GM03348 (cell line): ENCODE measurements at regions not wholly inside any gene's neighbourhood (a gene's known extent, or its start where the extent isn't known, plus 50 kb on each side); places are given as distances from the start of the nearest gene placed in this dataset.

ENCODE experiments used
- DNase-seq: peaks from one replicate; pipeline ENCODE4 v3.0.0; 2012; ENCODE audit warnings: low spot score

DNA sequence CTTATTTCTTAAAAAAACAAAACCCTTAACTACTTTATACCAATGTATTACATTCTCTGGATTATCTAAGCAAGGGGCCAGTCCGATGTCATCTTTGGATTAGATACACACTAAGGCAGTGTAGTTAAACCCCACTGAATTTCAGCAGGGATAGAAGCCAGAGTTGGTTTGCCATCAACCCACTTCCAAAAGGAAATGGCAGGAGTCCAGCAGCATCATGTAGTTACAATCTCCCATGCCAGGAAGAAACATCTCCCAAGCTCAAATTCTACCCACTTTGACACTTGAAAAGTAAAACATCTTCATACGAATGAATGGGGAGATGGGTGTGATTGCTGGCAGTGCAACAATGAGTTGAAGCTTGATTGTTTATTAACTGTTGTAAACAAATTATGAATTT, 203.5 kb upstream of the PLXNC1 start:
- no peak for DNase-seq

- DNase-seq, result no peak
Measured at GRCh38 chr12:93946542-93947150, 201.7 kb upstream of the PLXNC1 start.

GRCh38 chr12:93947486-93947885, 200.9 kb upstream of the PLXNC1 start:
- DNase-seq, result no peak

DNA sequence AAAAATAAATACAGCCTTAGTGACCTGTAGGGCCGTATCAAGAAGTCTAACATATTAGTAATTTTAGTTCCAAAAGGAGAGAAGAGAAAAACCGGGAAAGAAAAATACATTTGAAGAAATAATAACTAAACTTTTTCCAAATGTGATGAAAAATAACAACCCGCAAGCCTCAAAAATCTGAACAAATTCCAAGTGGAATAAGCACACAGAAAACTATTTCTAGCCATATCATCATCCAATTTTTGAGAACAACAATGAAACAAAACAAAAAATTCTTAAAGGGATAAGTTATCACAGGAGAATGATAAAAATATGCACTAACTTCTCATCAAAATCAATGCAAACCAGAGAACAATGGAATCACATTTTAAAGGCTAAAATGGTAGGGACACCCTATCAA, 198.1 kb upstream of the PLXNC1 start:
- peak; percentile 29 for DNase-seq

GRCh38 chr12:93954166-93955112, 193.9 kb upstream of the PLXNC1 start:
- peak; percentile 59 for DNase-seq

DNA sequence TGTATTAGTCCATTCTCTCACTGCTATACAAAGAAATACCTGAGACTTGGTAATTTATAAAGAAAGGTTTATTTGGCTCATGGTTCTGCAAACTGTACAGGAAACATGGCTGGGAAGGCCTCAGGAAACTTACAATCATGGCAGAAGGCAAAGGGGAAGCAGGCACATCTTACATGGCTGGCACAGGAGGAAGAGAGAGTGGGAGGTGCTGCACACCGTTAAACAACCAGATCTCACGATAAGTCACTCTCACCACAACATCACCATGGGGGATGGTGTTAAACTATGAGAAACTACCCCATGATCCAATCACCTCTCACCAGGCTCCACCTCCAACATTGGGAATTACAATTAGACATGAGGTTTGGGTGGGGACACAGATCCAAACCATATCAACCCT, 191.8 kb upstream of the PLXNC1 start:
- no peak for DNase-seq

- DNase-seq, result no peak
Measured at GRCh38 chr12:93957168-93957567, 191.2 kb upstream of the PLXNC1 start.

DNA sequence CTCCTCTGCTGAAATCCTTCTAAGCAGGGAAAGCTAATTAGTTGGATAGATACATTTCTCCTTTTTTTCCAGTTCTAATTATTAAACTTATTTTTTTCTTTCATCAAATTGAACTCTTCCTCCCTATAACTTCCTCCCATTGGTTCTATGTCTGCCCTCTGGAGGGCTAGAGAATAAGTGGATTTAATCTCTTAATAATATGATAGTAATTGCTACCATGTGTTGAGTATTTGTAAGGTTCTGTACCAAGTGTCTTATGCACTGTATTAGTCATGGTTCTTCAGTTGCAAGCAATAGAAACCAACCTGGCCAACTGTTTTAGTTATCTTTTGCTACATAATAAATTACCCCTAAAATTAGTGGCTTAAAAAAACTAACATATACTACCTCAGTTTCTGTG, 190.5 kb upstream of the PLXNC1 start:
- DNase-seq, result peak; percentile 37

DNA sequence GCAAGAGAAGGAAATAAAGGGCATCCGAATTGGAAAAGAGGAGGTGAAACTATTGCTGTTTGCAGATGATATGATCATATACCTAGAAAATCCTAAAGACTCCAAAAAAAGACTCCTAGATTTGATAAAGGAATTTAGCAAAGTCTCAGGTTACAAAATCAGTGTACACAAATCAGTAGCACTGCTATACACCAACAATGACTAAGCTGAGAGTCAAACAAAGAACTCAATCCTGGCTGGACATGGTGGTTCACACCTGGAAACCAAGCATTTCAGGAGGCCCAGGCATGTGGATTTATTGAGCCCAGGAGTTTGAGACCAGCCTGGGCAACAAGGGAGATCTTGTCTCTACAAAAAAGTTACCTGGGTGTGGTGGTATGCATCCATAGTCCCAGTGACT, 188.7 kb upstream of the PLXNC1 start:
- DNase-seq, result no peak

- DNase-seq, result no peak
Measured at GRCh38 chr12:93960521-93960920, 187.9 kb upstream of the PLXNC1 start.

GRCh38 chr12:93962336-93962735, 186.0 kb upstream of the PLXNC1 start:
- DNase-seq, result no peak

- DNase-seq, result no peak
Measured at GRCh38 chr12:93964936-93965335, 183.4 kb upstream of the PLXNC1 start.

DNA sequence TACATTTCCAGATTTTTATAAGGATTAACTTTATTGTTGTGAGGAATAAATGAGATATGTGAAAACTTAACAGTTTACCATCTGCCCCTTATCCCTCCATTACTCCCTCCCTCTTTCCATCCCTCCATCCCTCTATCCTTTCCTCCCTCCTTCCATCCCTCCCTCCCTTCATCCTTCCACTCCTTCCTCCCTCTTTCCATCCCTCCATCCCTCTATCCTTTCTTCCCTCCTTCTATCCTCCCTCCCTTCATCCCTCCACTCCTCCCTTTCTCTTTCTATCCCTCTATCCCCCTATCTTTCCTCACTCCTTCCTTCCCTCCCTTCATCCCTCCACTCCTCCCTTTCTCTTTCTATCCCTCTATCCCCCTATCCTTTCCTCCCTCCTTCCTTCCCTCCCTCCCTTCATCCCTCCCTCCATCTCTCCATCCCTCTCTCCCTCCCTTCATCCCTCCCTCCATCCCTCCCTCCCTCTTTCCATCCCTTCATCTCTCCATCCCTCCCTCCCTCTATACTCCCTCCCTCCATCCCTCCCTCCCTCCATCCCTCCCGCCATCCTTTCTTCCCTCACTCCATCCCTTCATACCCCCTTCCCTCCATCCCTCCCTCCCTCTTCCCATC, 181.8 kb upstream of the PLXNC1 start:
- no peak for DNase-seq

- DNase-seq, result no peak
Measured at GRCh38 chr12:93967454-93967853, 180.9 kb upstream of the PLXNC1 start.

DNA sequence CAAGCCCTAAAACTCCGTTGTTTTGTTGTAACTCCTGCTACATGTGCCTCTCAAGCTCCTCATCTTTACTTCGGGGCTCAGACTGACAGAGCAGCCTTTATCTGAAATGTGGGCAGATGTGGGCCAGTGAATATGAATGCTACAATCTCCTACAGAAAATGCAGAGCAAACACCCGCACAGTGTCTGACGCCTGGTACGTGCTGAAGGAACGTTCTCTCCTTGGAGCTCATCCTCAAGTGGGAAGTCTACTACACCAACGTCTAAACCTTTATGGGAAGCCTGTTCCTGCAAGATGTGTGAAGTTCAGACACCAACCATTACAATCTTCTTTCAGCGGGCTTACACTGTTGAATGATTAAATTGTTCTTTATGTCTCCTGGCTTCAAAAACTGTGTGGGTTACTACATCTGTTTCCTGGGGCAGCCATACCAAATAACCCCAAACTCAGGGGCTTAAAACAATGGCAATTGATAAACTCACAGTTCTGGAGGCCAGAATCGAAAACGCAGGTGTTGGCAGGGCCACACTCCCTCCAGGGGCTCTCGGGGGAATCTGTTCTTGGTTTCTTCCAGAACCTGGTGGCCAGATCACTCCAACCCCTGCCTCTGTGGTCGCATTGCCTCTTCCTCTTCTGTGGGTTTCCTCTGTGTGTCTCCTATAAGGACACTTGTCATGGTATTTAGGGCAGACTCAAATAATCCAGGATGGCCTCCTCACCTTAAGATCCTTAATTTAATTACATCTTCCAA, 179.7 kb upstream of the PLXNC1 start:
- no peak for DNase-seq

DNA sequence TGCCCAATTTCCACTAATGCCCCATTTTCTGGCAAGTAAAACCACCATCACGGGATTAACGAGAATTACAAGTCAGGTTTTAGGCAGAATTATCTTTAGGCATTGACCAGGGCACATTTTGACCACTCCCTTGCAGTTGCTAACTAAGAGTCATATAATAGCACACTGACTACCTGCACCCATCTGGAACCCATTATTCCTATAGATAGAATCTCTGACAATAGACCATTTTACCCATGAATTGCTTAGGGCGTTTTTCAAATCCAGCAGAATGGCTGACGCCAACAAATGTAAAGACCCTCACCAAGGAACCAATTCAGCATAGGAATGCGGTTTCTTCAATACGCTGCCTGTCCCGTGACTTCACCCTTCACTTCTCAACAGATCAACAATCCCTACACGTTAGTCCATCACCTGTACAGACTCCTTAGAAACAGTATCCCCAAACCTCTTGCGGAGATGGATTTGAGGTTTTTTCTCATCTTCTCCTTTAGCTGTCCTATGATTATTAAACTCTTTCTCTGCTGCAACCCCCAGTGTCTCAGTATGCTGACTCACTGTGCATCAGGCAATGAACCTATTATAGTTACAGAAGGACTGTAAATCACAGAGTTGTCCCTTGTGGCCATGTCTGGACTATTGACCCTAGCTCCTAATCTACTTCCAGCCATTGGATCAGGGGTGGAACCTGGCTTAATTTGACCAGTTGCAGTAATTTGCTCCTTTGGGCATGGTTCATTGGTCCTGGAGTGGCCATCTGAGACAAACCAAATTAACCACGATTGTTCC, 177.3 kb upstream of the PLXNC1 start:
- no peak for DNase-seq

- peak; percentile 58 for DNase-seq
Measured at GRCh38 chr12:93972411-93973208, 175.8 kb upstream of the PLXNC1 start.

DNA sequence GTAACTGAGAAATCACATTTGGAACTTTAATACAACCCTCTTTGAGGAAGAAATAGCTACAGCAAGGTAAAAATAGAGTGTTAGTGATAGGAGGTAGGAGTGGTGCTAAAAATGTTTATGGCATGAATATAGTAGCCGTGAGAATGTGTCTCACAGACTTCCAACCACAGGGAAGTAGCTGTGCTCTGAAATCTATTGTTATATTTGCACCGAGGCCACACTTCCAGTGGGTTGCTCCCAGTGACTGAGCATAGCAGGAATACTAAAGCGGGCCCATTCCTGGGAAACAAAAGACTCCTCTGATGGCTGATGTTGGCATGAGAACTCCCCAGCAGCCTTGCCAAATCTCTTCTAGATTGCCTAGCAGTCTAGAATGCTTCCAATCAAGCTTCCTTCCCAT, 174.1 kb upstream of the PLXNC1 start:
- no peak for DNase-seq

DNA sequence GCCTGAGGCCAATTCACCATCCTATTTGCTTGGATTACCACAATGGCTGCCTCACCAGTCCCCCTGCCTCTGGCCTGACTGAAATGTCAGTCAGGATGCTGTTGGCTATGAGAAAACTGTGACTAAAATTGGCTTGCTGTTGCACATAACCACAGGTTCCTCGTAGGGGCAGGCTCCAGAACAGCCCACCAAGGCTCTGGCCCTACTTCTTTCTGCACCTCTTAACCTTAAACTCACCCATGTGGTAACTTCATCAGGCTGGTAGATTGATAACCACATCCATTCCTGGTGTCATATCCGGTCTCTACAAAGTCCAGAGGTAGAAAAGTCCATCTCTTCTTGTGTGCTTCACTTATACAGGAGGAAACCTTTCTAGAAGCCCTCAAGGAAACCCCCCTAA, 172.4 kb upstream of the PLXNC1 start:
- DNase-seq, result no peak

GRCh38 chr12:93977081-93977480, 171.3 kb upstream of the PLXNC1 start:
- no peak for DNase-seq

DNA sequence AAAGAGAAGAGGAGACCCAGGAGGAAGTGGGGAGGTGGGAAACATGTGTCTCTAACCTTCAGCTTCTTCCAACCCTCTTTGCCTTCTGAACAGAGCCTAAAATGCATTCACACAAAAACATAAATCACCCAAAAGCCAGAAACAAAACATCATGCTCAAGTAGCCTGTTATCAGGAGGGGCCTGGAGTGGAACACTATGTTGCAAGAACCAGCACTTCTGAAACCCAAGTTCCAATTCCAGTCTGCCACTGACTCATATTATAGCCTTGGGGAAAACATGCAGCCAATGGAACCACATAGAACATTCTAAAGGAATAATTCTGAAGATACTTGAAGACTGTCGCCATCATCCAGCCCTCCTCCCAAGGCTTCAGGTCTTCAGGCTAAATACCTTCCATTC, 169.8 kb upstream of the PLXNC1 start:
- peak; percentile 79 for DNase-seq
